Nephron (organoid): ENCODE measurements at regions not wholly inside any gene's neighbourhood (a gene's known extent, or its start where the extent isn't known, plus 50 kb on each side); places are given as distances from the start of the nearest gene placed in this dataset.

Source experiments
- H3K27ac Mint-ChIP-seq, 3 experiments: 2 replicates each; pipeline ENCODE4 v1.8.0; 2020; ENCODE audit warnings: mixed read lengths in 3 of 3, mild to moderate bottlenecking in 2 of 3, moderate library complexity in 1 of 3
- H3K27me3 Mint-ChIP-seq: 2 replicates; pipeline ENCODE4 v1.8.0; 2021; ENCODE audit warnings: low read depth, mild to moderate bottlenecking, moderate library complexity, mixed read lengths
- H3K36me3 Mint-ChIP-seq: 2 replicates; pipeline ENCODE4 v1.8.0; 2020; ENCODE audit warnings: low read depth, mixed read lengths
- H3K4me1 Mint-ChIP-seq: 2 replicates; pipeline ENCODE4 v1.8.0; 2020; ENCODE audit warnings: mixed read lengths
- H3K4me3 Mint-ChIP-seq, 3 experiments: 2 replicates each; pipeline ENCODE4 v1.8.0; 2020; ENCODE audit warnings: mild to moderate bottlenecking in 3 of 3, mixed read lengths in 3 of 3, moderate library complexity in 2 of 3
- H3K9me3 Mint-ChIP-seq: 2 replicates; pipeline ENCODE4 v1.8.0; 2020; ENCODE audit warnings: mixed read lengths
- TF ChIP-seq, protein P1 (sequence below), 3 experiments: fragments of 200-600 bp; sonication (generic); IDR thresholded peaks; one replicate each; pipeline ENCODE4 v1.5.0; 2021; ENCODE audit warnings: antibody characterized with exemption in 3 of 3; ENCODE audit not compliant: unreplicated experiment in 3 of 3

GRCh38 chr3:153348457-153349107, 186.6 kb downstream of the RAP2B start:
- Mint-ChIP-seq H3K4me3 (no peak overlapping the region), H3K9me3 (peaks cover 31% of the 10 kb centered on the region), H3K36me3 (no peaks in the 10 kb centered on the region), H3K27me3 (no peaks in the 10 kb centered on the region), H3K27ac (no peak overlapping the region), H3K4me1 (no peaks in the 10 kb centered on the region)
- TF ChIP-seq, protein P1, sequence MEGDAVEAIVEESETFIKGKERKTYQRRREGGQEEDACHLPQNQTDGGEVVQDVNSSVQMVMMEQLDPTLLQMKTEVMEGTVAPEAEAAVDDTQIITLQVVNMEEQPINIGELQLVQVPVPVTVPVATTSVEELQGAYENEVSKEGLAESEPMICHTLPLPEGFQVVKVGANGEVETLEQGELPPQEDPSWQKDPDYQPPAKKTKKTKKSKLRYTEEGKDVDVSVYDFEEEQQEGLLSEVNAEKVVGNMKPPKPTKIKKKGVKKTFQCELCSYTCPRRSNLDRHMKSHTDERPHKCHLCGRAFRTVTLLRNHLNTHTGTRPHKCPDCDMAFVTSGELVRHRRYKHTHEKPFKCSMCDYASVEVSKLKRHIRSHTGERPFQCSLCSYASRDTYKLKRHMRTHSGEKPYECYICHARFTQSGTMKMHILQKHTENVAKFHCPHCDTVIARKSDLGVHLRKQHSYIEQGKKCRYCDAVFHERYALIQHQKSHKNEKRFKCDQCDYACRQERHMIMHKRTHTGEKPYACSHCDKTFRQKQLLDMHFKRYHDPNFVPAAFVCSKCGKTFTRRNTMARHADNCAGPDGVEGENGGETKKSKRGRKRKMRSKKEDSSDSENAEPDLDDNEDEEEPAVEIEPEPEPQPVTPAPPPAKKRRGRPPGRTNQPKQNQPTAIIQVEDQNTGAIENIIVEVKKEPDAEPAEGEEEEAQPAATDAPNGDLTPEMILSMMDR (IDR thresholded peaks at IDR 0.05; ENCODE audit: unreplicated experiment in 3 of 3), result no peak

- TF ChIP-seq, protein P1 (IDR thresholded peaks at IDR 0.05; ENCODE audit: unreplicated experiment in 3 of 3), result no peak
- Mint-ChIP-seq H3K4me3 (no peak overlapping the region), H3K27me3 (no peaks in the 10 kb centered on the region), H3K27ac (no peak overlapping the region), H3K9me3 (peaks cover 31% of the 10 kb centered on the region), H3K36me3 (no peaks in the 10 kb centered on the region), H3K4me1 (no peaks in the 10 kb centered on the region)
Observed at GRCh38 chr3:153349108-153349499, 187.1 kb downstream of the RAP2B start.

- H3K4me1 Mint-ChIP-seq, result no peaks in the 10 kb centered on the region
- H3K27ac Mint-ChIP-seq, result no peak overlapping the region
- no peak overlapping the region for H3K4me3 Mint-ChIP-seq
- H3K9me3 Mint-ChIP-seq, result peaks cover 29% of the 10 kb centered on the region
- no peaks in the 10 kb centered on the region for H3K36me3 Mint-ChIP-seq
- TF ChIP-seq, protein P1 (IDR thresholded peaks at IDR 0.05; ENCODE audit: unreplicated experiment in 3 of 3), result no peak
- H3K27me3 Mint-ChIP-seq, result no peaks in the 10 kb centered on the region
Observed at GRCh38 chr3:153350420-153350819, 188.4 kb downstream of the RAP2B start.

DNA sequence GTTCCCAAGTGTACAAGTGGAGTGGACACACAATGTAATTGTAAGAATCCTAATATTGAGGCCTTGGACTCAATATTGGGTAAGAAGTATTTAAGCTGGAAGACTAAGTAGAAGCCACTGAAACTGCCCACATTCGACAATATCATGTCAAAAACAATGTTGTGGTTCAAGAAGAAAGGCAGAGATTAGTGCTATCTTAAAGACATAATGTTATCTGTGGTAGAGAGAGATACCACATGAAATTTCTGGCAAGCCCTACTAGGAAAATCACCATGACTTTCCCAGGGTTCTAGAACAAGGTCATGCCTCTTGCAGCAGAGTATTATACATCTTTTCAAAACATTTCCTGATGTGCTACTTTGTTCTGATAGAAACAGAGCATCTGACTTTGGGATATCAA, 192.6 kb downstream of the RAP2B start:
- Mint-ChIP-seq H3K36me3 (no peaks in the 10 kb centered on the region), H3K9me3 (peaks cover 4% of the 10 kb centered on the region), H3K4me1 (no peaks in the 10 kb centered on the region), H3K27me3 (no peaks in the 10 kb centered on the region), H3K27ac (no peak overlapping the region), H3K4me3 (no peak overlapping the region)
- TF ChIP-seq, protein P1 (IDR thresholded peaks at IDR 0.05; ENCODE audit: unreplicated experiment in 3 of 3), result no peak

DNA sequence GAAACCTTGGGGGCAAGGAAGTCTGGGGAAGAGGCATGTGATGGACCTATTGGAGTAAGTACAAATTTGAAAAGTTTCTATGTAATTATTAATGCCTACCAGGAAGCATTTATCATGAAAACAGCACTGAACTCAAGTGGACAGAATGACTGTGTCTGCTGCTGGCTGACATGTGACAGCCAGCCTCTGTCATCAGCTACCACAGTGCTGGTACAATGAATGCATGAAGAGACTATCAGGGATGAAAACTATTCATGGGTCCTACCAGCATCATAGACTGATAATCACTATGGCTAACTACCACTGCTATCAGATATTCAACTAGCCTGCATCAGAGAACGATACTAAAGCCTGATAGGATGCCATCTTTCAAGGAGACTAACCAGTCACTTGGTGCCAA, 193.5 kb downstream of the RAP2B start:
- no peaks in the 10 kb centered on the region for H3K4me1 Mint-ChIP-seq
- H3K9me3 Mint-ChIP-seq, result peaks cover 4% of the 10 kb centered on the region
- H3K27ac Mint-ChIP-seq, result no peak overlapping the region
- TF ChIP-seq, protein P1 (IDR thresholded peaks at IDR 0.05; ENCODE audit: unreplicated experiment in 3 of 3), result no peak
- no peaks in the 10 kb centered on the region for H3K27me3 Mint-ChIP-seq
- H3K4me3 Mint-ChIP-seq, result no peak overlapping the region
- no peaks in the 10 kb centered on the region for H3K36me3 Mint-ChIP-seq

DNA sequence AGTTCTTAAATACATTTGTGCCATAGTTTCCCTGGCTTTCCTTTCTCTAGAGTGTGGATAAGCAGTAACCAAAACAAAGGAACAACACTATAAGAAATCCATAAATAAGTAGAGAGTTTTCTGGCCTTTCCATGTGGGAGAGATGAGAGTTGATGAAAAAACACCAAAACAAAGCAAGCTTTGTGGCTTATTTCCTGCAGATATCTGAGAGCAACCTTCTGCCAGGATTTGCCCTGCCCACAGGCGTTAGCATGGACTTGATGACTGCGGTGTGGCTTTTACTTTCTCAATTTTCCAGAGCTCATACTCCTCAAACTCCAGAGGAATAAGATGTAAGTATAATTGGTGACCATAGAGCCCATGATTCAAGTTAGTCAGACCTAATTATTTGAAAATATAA, 194.9 kb downstream of the RAP2B start:
- Mint-ChIP-seq H3K4me3 (no peak overlapping the region), H3K36me3 (no peaks in the 10 kb centered on the region), H3K27ac (peak overlapping the region in 1 of 3 experiments; percentile 63), H3K9me3 (peaks cover 2% of the 10 kb centered on the region), H3K4me1 (no peaks in the 10 kb centered on the region), H3K27me3 (no peaks in the 10 kb centered on the region)
- TF ChIP-seq, protein P1 (IDR thresholded peaks at IDR 0.05; ENCODE audit: unreplicated experiment in 3 of 3), result no peak
